Lower leg skin (tissue), 3 donors: ENCODE measurements at regions not wholly inside any gene's neighbourhood (a gene's known extent, or its start where the extent isn't known, plus 50 kb on each side); places are given as distances from the start of the nearest gene placed in this dataset.

Experiments used
- POLR2A ChIP-seq, 2 donors: fragments of 450-650 bp; IDR thresholded peaks; one replicate each; pipeline ENCODE4 v1.6.1; 2016 to 2017; ENCODE audit warnings: antibody characterized with exemption in 2 of 2, mild to moderate bottlenecking in 1 of 2, moderate library complexity in 1 of 2
- TF ChIP-seq, protein P1 (sequence below), 3 donors: fragments of 450-650 bp; IDR thresholded peaks; one replicate each; pipeline ENCODE4 v1.5.1; 2016; ENCODE audit warnings: antibody characterized with exemption in 3 of 3, mild to moderate bottlenecking in 3 of 3, moderate library complexity in 2 of 3

GRCh38 chrX:115367951-115368350, 78.4 kb downstream of the LUZP4 start:
- TF ChIP-seq, protein P1, sequence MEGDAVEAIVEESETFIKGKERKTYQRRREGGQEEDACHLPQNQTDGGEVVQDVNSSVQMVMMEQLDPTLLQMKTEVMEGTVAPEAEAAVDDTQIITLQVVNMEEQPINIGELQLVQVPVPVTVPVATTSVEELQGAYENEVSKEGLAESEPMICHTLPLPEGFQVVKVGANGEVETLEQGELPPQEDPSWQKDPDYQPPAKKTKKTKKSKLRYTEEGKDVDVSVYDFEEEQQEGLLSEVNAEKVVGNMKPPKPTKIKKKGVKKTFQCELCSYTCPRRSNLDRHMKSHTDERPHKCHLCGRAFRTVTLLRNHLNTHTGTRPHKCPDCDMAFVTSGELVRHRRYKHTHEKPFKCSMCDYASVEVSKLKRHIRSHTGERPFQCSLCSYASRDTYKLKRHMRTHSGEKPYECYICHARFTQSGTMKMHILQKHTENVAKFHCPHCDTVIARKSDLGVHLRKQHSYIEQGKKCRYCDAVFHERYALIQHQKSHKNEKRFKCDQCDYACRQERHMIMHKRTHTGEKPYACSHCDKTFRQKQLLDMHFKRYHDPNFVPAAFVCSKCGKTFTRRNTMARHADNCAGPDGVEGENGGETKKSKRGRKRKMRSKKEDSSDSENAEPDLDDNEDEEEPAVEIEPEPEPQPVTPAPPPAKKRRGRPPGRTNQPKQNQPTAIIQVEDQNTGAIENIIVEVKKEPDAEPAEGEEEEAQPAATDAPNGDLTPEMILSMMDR (IDR thresholded peaks at IDR 0.05): no peak
- TF ChIP-seq POLR2A (IDR thresholded peaks at IDR 0.05): no peak
